Fibroblast of lung (primary cell): ENCODE measurements at regions not wholly inside any gene's neighbourhood (a gene's known extent, or its start where the extent isn't known, plus 50 kb on each side); places are given as distances from the start of the nearest gene placed in this dataset.

Experiments used
- DNase-seq, 2 donors: peaks; one replicate each; pipeline versions ENCODE4 v3.0.0 to v3.0.0-alpha.2; 2010; ENCODE audit warnings: low read depth in 2 of 2
- H2AFZ ChIP-seq: 2 replicates; pipeline ENCODE4 v1.5.1; 2012; ENCODE audit warnings: low read length, control low read depth, inconsistent platforms
- H3K27ac ChIP-seq: 2 replicates; pipeline ENCODE4 v1.5.1; 2011; ENCODE audit warnings: low read length, control low read depth; ENCODE audit not compliant: insufficient read depth
- H3K27me3 ChIP-seq: 2 replicates; pipeline ENCODE4 v1.5.1; 2011; ENCODE audit warnings: mild to moderate bottlenecking, low read length; ENCODE audit not compliant: control insufficient read depth, insufficient read depth
- H3K36me3 ChIP-seq: 2 replicates; pipeline ENCODE4 v1.5.1; 2011; ENCODE audit warnings: low read length; ENCODE audit not compliant: control insufficient read depth, insufficient read depth
- H3K4me1 ChIP-seq: 2 replicates; pipeline ENCODE4 v1.5.1; 2011; ENCODE audit warnings: low read length; ENCODE audit not compliant: control insufficient read depth, insufficient read depth; ENCODE audit errors: extremely low read depth
- H3K4me2 ChIP-seq: 2 replicates; pipeline ENCODE4 v1.5.1; 2011; ENCODE audit warnings: low read length, control low read depth; ENCODE audit not compliant: insufficient read depth; ENCODE audit errors: extremely low read depth
- H3K4me3 ChIP-seq, 4 experiments: fragments of 200-600 bp in 1 of 4; sonication (generic) in 1 of 4; replicated peaks in 1 of 4; 2 replicates each; pipeline ENCODE4 v1.5.1; 2011 to 2016; ENCODE audit warnings: low read length in 4 of 4, low read depth in 3 of 4, mild to moderate bottlenecking in 3 of 4, control low read depth in 2 of 4, inconsistent platforms in 1 of 4, mixed read lengths in 1 of 4; ENCODE audit not compliant: insufficient read depth in 1 of 4; ENCODE audit errors: control extremely low read depth in 1 of 4
- H3K79me2 ChIP-seq: 2 replicates; pipeline ENCODE4 v1.5.1; 2012; ENCODE audit warnings: mild to moderate bottlenecking, low read length, inconsistent platforms; ENCODE audit not compliant: control insufficient read depth, insufficient read depth
- H3K9ac ChIP-seq: 2 replicates; pipeline ENCODE4 v1.5.1; 2011; ENCODE audit warnings: mild to moderate bottlenecking, low read length, control low read depth; ENCODE audit not compliant: insufficient read depth
- H3K9me3 ChIP-seq: 2 replicates; pipeline ENCODE4 v1.5.1; 2012; ENCODE audit warnings: low read depth, low read length; ENCODE audit not compliant: control insufficient read depth, insufficient read depth
- H4K20me1 ChIP-seq: 2 replicates; pipeline ENCODE4 v1.5.1; 2011; ENCODE audit warnings: low read length; ENCODE audit not compliant: control insufficient read depth, insufficient read depth; ENCODE audit errors: extremely low read depth
- CTCF ChIP-seq, 2 donors: IDR thresholded peaks in 1 of 2; conservative IDR thresholded peaks in 1 of 2; 1 replicate in 1 of 2; 2 replicates in 1 of 2; pipeline ENCODE4 v1.5.1; 2011 to 2012; ENCODE audit warnings: low read length in 2 of 2, control low read depth in 1 of 2, inconsistent platforms in 1 of 2, low read depth in 1 of 2, mild to moderate bottlenecking in 1 of 2
- EZH2 ChIP-seq: IDR thresholded peaks from 2 replicates; pipeline ENCODE4 v1.5.1; 2012; ENCODE audit warnings: low read length, control low read depth, mild to moderate bottlenecking; ENCODE audit errors: missing control alignments

- no peak overlapping the region for H3K4me2 ChIP-seq
- H3K36me3 ChIP-seq: no peaks in the 10 kb centered on the region
- no peak overlapping the region for H2AFZ ChIP-seq
- TF ChIP-seq EZH2 (no peak), CTCF (conservative IDR thresholded peaks at IDR 0.05 in 1 of 2, IDR thresholded peaks at IDR 0.05 in 1 of 2; ENCODE audit: low read depth in 1 of 2, low read length in 2 of 2) (no peak)
- H3K4me3 ChIP-seq: no peak overlapping the region
- no peaks in the 10 kb centered on the region for H3K27me3 ChIP-seq
- no peaks in the 10 kb centered on the region for H3K9me3 ChIP-seq
- no peak overlapping the region for H3K27ac ChIP-seq
- H3K79me2 ChIP-seq: no peaks in the 10 kb centered on the region
- no peaks in the 10 kb centered on the region for H3K4me1 ChIP-seq
- no peak overlapping the region for H3K9ac ChIP-seq
- no peak for DNase-seq
- no peaks in the 10 kb centered on the region for H4K20me1 ChIP-seq
These were observed 94.9 kb upstream of the DLX6 start for GRCh38 chr7:96910486-96910885.

- Histone ChIP-seq H3K27me3 (no peaks in the 10 kb centered on the region), H3K36me3 (no peaks in the 10 kb centered on the region), H3K9me3 (no peaks in the 10 kb centered on the region), H3K4me3 (no peak overlapping the region), H3K9ac (no peak overlapping the region), H3K27ac (no peak overlapping the region), H4K20me1 (no peaks in the 10 kb centered on the region), H3K4me2 (no peak overlapping the region), H3K79me2 (no peaks in the 10 kb centered on the region), H3K4me1 (no peaks in the 10 kb centered on the region), H2AFZ (no peak overlapping the region)
- DNase-seq: no peak
- TF ChIP-seq EZH2 (no peak), CTCF (conservative IDR thresholded peaks at IDR 0.05 in 1 of 2, IDR thresholded peaks at IDR 0.05 in 1 of 2; ENCODE audit: low read depth in 1 of 2, low read length in 2 of 2) (no peak)
These were observed 90.3 kb upstream of the DLX6 start for GRCh38 chr7:96915029-96915428.

- H2AFZ ChIP-seq: no peak overlapping the region
- H4K20me1 ChIP-seq: no peaks in the 10 kb centered on the region
- H3K9me3 ChIP-seq: no peaks in the 10 kb centered on the region
- H3K4me3 ChIP-seq: no peak overlapping the region
- TF ChIP-seq CTCF (conservative IDR thresholded peaks at IDR 0.05 in 1 of 2, IDR thresholded peaks at IDR 0.05 in 1 of 2; ENCODE audit: low read depth in 1 of 2, low read length in 2 of 2) (no peak), EZH2 (no peak)
- H3K79me2 ChIP-seq: no peaks in the 10 kb centered on the region
- H3K27ac ChIP-seq: no peak overlapping the region
- H3K36me3 ChIP-seq: no peaks in the 10 kb centered on the region
- no peaks in the 10 kb centered on the region for H3K27me3 ChIP-seq
- DNase-seq: no peak
- H3K4me1 ChIP-seq: no peaks in the 10 kb centered on the region
- H3K4me2 ChIP-seq: no peak overlapping the region
- no peak overlapping the region for H3K9ac ChIP-seq
These were observed 85.3 kb upstream of the DLX6 start for GRCh38 chr7:96920064-96920463.
